ENCODE measurements at regions not wholly inside any gene's neighbourhood (a gene's known extent, or its start where the extent isn't known, plus 50 kb on each side); places are given as distances from the start of the nearest gene placed in this dataset.

DNA sequence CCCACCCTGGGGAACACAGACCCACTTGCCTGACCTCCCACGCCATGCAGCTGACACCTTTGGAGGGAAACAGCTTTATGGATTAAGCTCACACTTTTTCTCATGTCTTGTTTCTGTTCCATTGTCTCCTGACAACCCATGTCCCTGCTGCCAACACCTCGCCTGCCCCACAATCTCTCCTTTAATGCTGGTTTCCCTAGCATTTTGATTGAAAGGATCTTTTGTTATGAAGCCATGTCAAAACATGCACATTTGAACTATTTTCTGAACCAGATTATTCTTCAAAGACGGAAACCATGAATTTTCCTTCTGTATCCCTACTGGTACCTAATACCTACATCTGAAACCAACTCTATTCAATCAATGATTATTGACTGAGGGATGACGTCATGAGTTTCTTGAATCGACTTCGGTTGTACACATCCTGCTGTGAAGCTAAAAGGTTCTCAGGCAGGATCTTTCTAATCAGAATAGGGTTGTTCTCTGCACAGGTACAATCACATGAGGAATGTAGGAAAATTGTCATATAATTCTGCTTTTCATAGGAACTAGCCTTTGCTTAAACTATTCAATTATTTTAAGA, 106.2 kb upstream of the NEBL start:
- Mint-ChIP-seq H3K4me3 (ENCODE audit: unreplicated experiment) (no peak overlapping the region), H3K27ac (ENCODE audit: unreplicated experiment) (no peak overlapping the region), H3K27me3 (ENCODE audit: unreplicated experiment) (peaks cover 1% of the 10 kb centered on the region), H3K36me3 (ENCODE audit: low read depth, unreplicated experiment) (peaks cover 4% of the 10 kb centered on the region), H3K4me1 (ENCODE audit: unreplicated experiment) (peaks cover 10% of the 10 kb centered on the region), H3K9me3 (ENCODE audit: unreplicated experiment) (no peaks in the 10 kb centered on the region)
- TF ChIP-seq, protein P1, sequence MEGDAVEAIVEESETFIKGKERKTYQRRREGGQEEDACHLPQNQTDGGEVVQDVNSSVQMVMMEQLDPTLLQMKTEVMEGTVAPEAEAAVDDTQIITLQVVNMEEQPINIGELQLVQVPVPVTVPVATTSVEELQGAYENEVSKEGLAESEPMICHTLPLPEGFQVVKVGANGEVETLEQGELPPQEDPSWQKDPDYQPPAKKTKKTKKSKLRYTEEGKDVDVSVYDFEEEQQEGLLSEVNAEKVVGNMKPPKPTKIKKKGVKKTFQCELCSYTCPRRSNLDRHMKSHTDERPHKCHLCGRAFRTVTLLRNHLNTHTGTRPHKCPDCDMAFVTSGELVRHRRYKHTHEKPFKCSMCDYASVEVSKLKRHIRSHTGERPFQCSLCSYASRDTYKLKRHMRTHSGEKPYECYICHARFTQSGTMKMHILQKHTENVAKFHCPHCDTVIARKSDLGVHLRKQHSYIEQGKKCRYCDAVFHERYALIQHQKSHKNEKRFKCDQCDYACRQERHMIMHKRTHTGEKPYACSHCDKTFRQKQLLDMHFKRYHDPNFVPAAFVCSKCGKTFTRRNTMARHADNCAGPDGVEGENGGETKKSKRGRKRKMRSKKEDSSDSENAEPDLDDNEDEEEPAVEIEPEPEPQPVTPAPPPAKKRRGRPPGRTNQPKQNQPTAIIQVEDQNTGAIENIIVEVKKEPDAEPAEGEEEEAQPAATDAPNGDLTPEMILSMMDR (IDR thresholded peaks at IDR 0.05; ENCODE audit: unreplicated experiment): no peak
- DNase-seq (ENCODE audit: low spot score): no peak

GRCh38 chr10:21002091-21002878, 105.2 kb upstream of the NEBL start:
- Mint-ChIP-seq H3K9me3 (ENCODE audit: unreplicated experiment) (no peaks in the 10 kb centered on the region), H3K27ac (ENCODE audit: unreplicated experiment) (no peak overlapping the region), H3K27me3 (ENCODE audit: unreplicated experiment) (peaks cover 1% of the 10 kb centered on the region), H3K4me1 (ENCODE audit: unreplicated experiment) (peaks cover 10% of the 10 kb centered on the region), H3K36me3 (ENCODE audit: low read depth, unreplicated experiment) (peaks cover 4% of the 10 kb centered on the region), H3K4me3 (ENCODE audit: unreplicated experiment) (no peak overlapping the region)
- TF ChIP-seq, protein P1 (IDR thresholded peaks at IDR 0.05; ENCODE audit: unreplicated experiment): no peak
- DNase-seq (ENCODE audit: low spot score): no peak

- Mint-ChIP-seq H3K27ac (ENCODE audit: unreplicated experiment) (no peak overlapping the region), H3K4me3 (ENCODE audit: unreplicated experiment) (no peak overlapping the region), H3K9me3 (ENCODE audit: unreplicated experiment) (no peaks in the 10 kb centered on the region), H3K36me3 (ENCODE audit: low read depth, unreplicated experiment) (peaks cover 4% of the 10 kb centered on the region), H3K4me1 (ENCODE audit: unreplicated experiment) (peaks cover 10% of the 10 kb centered on the region), H3K27me3 (ENCODE audit: unreplicated experiment) (peaks cover 1% of the 10 kb centered on the region)
- DNase-seq (ENCODE audit: low spot score): no peak
- TF ChIP-seq, protein P1 (IDR thresholded peaks at IDR 0.05; ENCODE audit: unreplicated experiment): no peak
Measured at GRCh38 chr10:20999699-21000098, 102.6 kb upstream of the NEBL start.

- H3K4me3 Mint-ChIP-seq (ENCODE audit: unreplicated experiment): no peak overlapping the region
- no peaks in the 10 kb centered on the region for H3K9me3 Mint-ChIP-seq (ENCODE audit: unreplicated experiment)
- TF ChIP-seq, protein P1 (IDR thresholded peaks at IDR 0.05; ENCODE audit: unreplicated experiment): no peak
- no peak for DNase-seq (ENCODE audit: low spot score)
- peaks cover under 1% of the 10 kb centered on the region for H3K36me3 Mint-ChIP-seq (ENCODE audit: low read depth, unreplicated experiment)
- peaks cover 7% of the 10 kb centered on the region for H3K4me1 Mint-ChIP-seq (ENCODE audit: unreplicated experiment)
- no peak overlapping the region for H3K27ac Mint-ChIP-seq (ENCODE audit: unreplicated experiment)
- no peaks in the 10 kb centered on the region for H3K27me3 Mint-ChIP-seq (ENCODE audit: unreplicated experiment)
Measured at GRCh38 chr10:20998036-20998435, 100.9 kb upstream of the NEBL start.
